Activated CD8-positive, alpha-beta memory T cell treated with anti-CD3 and anti-CD28 coated beads, Interleukin-2, amount 10 ng/mL, durations not matched to agents 7 days and 5 days (primary cell): ENCODE measurements at regions not wholly inside any gene's neighbourhood (a gene's known extent, or its start where the extent isn't known, plus 50 kb on each side); places are given as distances from the start of the nearest gene placed in this dataset.
"Not testable (repeated sequence)": the region's sequence is repeated elsewhere in the genome, so short reads cannot be mapped to it uniquely, and the experiment has no call there.

Experiments used
- ATAC-seq: fragments of 150-1000 bp; cut with Tn5 transposase; one replicate; pipeline ENCODE4 v1.10.0; 2021; ENCODE audit warnings: moderate library complexity
- CTCF ChIA-PET: fragments of 350-600 bp; sonication (Branson Sonifier 250); formaldehyde crosslinking; loops from one replicate; lab custom pipeline; 2021; ENCODE audit warnings: antibody characterized with exemption; lab: Charles Lee
- DNase-seq: peaks from one replicate; pipeline ENCODE4 v3.0.0-alpha.2; 2020
- H3K27ac Mint-ChIP-seq: one replicate; pipeline ENCODE4 v1.8.0; 2021; ENCODE audit warnings: mild to moderate bottlenecking, mixed read lengths
- H3K27me3 Mint-ChIP-seq: one replicate; pipeline ENCODE4 v1.8.0; 2021; ENCODE audit warnings: mixed read lengths
- H3K36me3 Mint-ChIP-seq: one replicate; pipeline ENCODE4 v1.8.0; 2021; ENCODE audit warnings: mild to moderate bottlenecking, mixed read lengths
- H3K4me1 Mint-ChIP-seq: one replicate; pipeline ENCODE4 v1.8.0; 2021; ENCODE audit warnings: mixed read lengths
- H3K4me3 Mint-ChIP-seq: one replicate; pipeline ENCODE4 v1.8.0; 2021; ENCODE audit warnings: mild to moderate bottlenecking, moderate library complexity, mixed read lengths
- H3K9me3 Mint-ChIP-seq: one replicate; pipeline ENCODE4 v1.8.0; 2022; ENCODE audit warnings: low read depth, mixed read lengths

DNA sequence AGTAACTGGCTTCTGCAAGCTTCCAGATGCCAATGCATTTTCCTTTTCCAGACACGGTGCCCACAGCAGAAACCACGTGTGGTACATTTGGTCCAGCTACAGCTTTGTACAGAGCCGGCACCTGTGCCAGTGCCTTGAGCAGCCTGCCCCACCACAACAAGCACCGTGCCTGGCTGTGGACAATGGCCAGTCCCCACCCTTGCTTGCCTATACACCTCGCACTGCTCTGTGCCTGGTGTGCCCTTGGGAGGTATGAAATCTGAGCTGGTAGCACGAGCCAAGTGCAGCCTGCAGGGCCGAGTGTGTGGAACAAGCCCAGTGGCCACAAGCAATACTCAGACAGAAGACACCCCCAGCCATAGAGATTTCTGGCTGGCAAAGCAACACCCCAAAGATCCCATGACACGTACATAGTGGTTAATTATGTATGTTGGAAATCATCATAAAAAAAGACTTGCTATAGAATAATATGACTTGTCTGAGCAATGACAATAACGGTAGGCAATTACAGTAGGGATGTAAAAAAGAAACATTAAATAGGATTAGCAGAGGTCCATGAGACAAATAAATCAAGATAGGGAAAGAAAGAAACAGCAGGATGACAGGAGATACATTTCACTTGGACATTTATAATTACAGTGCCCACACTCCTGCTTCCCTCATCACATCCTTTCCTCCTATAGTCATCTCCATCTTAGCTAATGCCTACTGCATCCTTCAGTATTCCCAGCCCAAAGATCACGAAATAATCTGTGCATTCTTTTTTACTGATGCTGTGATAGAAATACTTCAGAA, 1399.5 kb downstream of the PCDH9 start:
- H3K27me3 Mint-ChIP-seq: no peaks in the 10 kb centered on the region
- DNase-seq (no peak), ATAC-seq (no peak)
- H3K9me3 Mint-ChIP-seq: peaks cover 12% of the 10 kb centered on the region
- H3K4me1 Mint-ChIP-seq: no peaks in the 10 kb centered on the region
- H3K27ac Mint-ChIP-seq: no peak overlapping the region
- H3K36me3 Mint-ChIP-seq: no peaks in the 10 kb centered on the region
- CTCF ChIA-PET: no interaction called here
- no peak overlapping the region for H3K4me3 Mint-ChIP-seq

- Mint-ChIP-seq H3K9me3 (peaks cover 10% of the 10 kb centered on the region), H3K27ac (no peak overlapping the region), H3K27me3 (no peaks in the 10 kb centered on the region), H3K36me3 (no peaks in the 10 kb centered on the region), H3K4me1 (no peaks in the 10 kb centered on the region), H3K4me3 (no peak overlapping the region)
- ATAC-seq (no peak), DNase-seq (no peak)
- CTCF ChIA-PET: no interaction called here
These were observed 1400.7 kb downstream of the PCDH9 start for GRCh38 chr13:65829241-65830008.

DNA sequence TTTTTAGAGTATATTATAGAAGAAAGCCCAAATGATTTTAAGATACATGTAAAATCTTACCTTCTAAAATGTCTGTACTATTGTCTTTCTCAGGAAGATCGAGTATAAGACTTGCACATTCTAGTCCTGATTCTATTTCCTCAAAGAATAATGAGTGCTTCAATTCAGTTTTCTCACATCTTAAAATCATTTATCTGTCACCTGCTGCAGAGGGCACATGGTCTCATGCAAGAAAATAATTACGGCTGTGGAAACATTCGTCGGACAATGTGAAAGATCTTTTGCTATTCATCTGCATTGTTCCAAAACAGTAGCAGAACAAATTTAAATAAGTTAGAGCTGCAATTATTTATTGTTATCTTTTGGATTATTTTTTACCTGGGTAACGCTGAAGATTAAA, 1403.5 kb downstream of the PCDH9 start:
- Mint-ChIP-seq H3K36me3 (no peaks in the 10 kb centered on the region), H3K4me1 (no peaks in the 10 kb centered on the region)
- CTCF ChIA-PET: no interaction called here

DNA sequence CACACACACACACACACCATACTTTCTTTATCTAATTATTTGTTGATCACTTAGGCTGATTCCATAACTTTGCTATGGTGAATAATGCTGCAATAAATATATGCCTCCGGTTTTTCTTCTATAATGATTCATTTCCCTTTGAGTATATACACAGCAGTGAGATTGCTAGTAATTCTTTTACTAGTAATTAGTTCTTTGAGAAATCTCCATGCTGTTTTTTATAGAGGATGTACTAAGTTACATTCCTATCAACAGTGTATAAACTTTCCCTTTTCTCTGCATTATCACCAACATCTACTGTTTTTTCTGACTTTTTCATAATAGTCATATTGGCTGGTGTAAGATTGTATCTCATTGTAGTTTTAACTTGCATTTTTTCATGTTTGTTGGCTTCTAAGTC, 1405.1 kb downstream of the PCDH9 start:
- H3K36me3 Mint-ChIP-seq: no peaks in the 10 kb centered on the region
- no peak overlapping the region for H3K27ac Mint-ChIP-seq
- H3K4me1 Mint-ChIP-seq: no peaks in the 10 kb centered on the region
- DNase-seq (no peak), ATAC-seq (no peak)
- no peak overlapping the region for H3K4me3 Mint-ChIP-seq
- CTCF ChIA-PET: no interaction called here
- H3K27me3 Mint-ChIP-seq: no peaks in the 10 kb centered on the region
- H3K9me3 Mint-ChIP-seq: peaks cover 8% of the 10 kb centered on the region

More for the DNA sequence above, 1403.5 kb downstream of the PCDH9 start:
- Mint-ChIP-seq H3K27ac (no peak overlapping the region), H3K4me3 (no peak overlapping the region), H3K27me3 (no peaks in the 10 kb centered on the region), H3K9me3 (peaks cover 12% of the 10 kb centered on the region)
- no peak for DNase-seq
- ATAC-seq: no peak

- CTCF ChIA-PET: no interaction called here
- no peak overlapping the region for H3K27ac Mint-ChIP-seq
- no peaks in the 10 kb centered on the region for H3K4me1 Mint-ChIP-seq
- no peak overlapping the region for H3K4me3 Mint-ChIP-seq
- no peaks in the 10 kb centered on the region for H3K36me3 Mint-ChIP-seq
- DNase-seq (no peak), ATAC-seq (no peak)
- H3K9me3 Mint-ChIP-seq: peaks cover 3% of the 10 kb centered on the region
- H3K27me3 Mint-ChIP-seq: no peaks in the 10 kb centered on the region
These were observed 1422.1 kb downstream of the PCDH9 start for GRCh38 chr13:65808061-65808460.

GRCh38 chr13:65803530-65804392, 1426.4 kb downstream of the PCDH9 start:
- H3K36me3 Mint-ChIP-seq: no peaks in the 10 kb centered on the region
- no peak for DNase-seq
- H3K27ac Mint-ChIP-seq: no peak overlapping the region
- H3K27me3 Mint-ChIP-seq: no peaks in the 10 kb centered on the region
- CTCF ChIA-PET: no interaction called here
- ATAC-seq: no peak
- no peak overlapping the region for H3K4me3 Mint-ChIP-seq
- peaks cover 3% of the 10 kb centered on the region for H3K9me3 Mint-ChIP-seq
- H3K4me1 Mint-ChIP-seq: no peaks in the 10 kb centered on the region

DNA sequence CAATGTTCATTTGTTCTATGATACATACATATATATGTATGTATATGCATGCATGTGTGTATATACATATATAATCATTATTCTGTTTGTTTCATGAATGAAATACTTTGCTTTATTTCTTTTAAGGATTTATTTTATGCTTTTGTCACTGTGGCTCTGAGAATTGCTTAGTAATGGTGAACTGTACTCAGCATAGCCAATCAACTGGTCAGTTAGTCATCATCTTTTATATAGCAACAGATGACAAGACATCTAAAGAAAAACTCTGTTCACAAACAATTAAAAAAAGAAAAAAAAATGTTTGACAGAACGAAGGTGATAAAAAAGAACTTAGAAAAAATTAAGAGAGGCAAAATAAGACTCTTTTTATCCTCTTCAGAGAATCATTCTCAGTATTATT, 1440.3 kb downstream of the PCDH9 start:
- Mint-ChIP-seq H3K27ac (no peak overlapping the region), H3K9me3 (no peaks in the 10 kb centered on the region), H3K4me1 (no peaks in the 10 kb centered on the region), H3K4me3 (no peak overlapping the region), H3K27me3 (no peaks in the 10 kb centered on the region), H3K36me3 (no peaks in the 10 kb centered on the region)
- DNase-seq: no peak
- CTCF ChIA-PET: no interaction called here
- ATAC-seq: no peak

DNA sequence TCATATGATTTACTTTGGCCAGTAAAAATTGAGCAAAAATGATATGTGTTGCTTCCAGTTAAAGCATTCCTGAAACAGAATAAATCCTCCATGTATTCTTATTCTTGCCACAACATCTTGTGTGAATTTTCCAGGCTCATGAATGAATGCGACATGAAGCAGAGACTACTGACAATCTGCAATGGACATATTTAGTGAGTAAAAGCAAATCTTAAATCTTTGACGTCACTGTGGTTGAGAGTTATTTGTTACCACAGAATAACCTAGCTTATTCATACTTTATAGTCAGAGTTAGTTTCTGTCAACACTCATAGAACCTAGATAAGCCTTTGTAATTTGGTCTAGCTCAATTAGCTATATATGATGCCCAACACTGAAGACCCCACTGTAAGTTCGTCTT, 1443.1 kb downstream of the PCDH9 start:
- H3K27ac Mint-ChIP-seq: no peak overlapping the region
- DNase-seq: no peak
- H3K4me1 Mint-ChIP-seq: no peaks in the 10 kb centered on the region
- no peaks in the 10 kb centered on the region for H3K27me3 Mint-ChIP-seq
- no peak for ATAC-seq
- H3K9me3 Mint-ChIP-seq: no peaks in the 10 kb centered on the region
- no peaks in the 10 kb centered on the region for H3K36me3 Mint-ChIP-seq
- CTCF ChIA-PET: no interaction called here
- no peak overlapping the region for H3K4me3 Mint-ChIP-seq

GRCh38 chr13:65784088-65784816, 1445.9 kb downstream of the PCDH9 start:
- Mint-ChIP-seq H3K27ac (no peak overlapping the region), H3K4me1 (no peaks in the 10 kb centered on the region), H3K27me3 (no peaks in the 10 kb centered on the region), H3K36me3 (no peaks in the 10 kb centered on the region), H3K4me3 (no peak overlapping the region), H3K9me3 (peaks cover 4% of the 10 kb centered on the region)
- ATAC-seq (no peak), DNase-seq (no peak)
- CTCF ChIA-PET: interaction anchor here (0.6 kb wide), 1 partner anchor 17 kb away, joined by 3 read pairs; no protein-coding TSS in a partner anchor

GRCh38 chr13:65783383-65783782, 1446.8 kb downstream of the PCDH9 start:
- H3K36me3 Mint-ChIP-seq: no peaks in the 10 kb centered on the region
- H3K4me1 Mint-ChIP-seq: no peaks in the 10 kb centered on the region
- CTCF ChIA-PET: no interaction called here
- no peak overlapping the region for H3K27ac Mint-ChIP-seq
- H3K4me3 Mint-ChIP-seq: no peak overlapping the region
- ATAC-seq (no peak), DNase-seq (no peak)
- no peaks in the 10 kb centered on the region for H3K27me3 Mint-ChIP-seq
- peaks cover 4% of the 10 kb centered on the region for H3K9me3 Mint-ChIP-seq

- DNase-seq, ATAC-seq, H3K36me3 Mint-ChIP-seq, H3K27ac Mint-ChIP-seq, H3K27me3 Mint-ChIP-seq, H3K9me3 Mint-ChIP-seq, CTCF ChIA-PET, H3K4me3 Mint-ChIP-seq, H3K4me1 Mint-ChIP-seq: not testable (repeated sequence)
These were observed 1458.3 kb downstream of the PCDH9 start for GRCh38 chr13:65771704-65772313.

- H3K4me3 Mint-ChIP-seq: no peak overlapping the region
- peaks cover 9% of the 10 kb centered on the region for H3K9me3 Mint-ChIP-seq
- H3K4me1 Mint-ChIP-seq: no peaks in the 10 kb centered on the region
- CTCF ChIA-PET: no interaction called here
- DNase-seq: no peak
- ATAC-seq: no peak
- no peak overlapping the region for H3K27ac Mint-ChIP-seq
- H3K27me3 Mint-ChIP-seq: no peaks in the 10 kb centered on the region
- no peaks in the 10 kb centered on the region for H3K36me3 Mint-ChIP-seq
These were observed 1461.6 kb downstream of the PCDH9 start for GRCh38 chr13:65768545-65768944.
